OCI-LY1 (cell line): ENCODE measurements at regions not wholly inside any gene's neighbourhood (a gene's known extent, or its start where the extent isn't known, plus 50 kb on each side); places are given as distances from the start of the nearest gene placed in this dataset.

Source experiments
- H2AFZ ChIP-seq: fragments of 200-600 bp; sonication (generic), shearing (Covaris generic); 2 replicates; pipeline ENCODE4 v1.6.0; 2014; ENCODE audit warnings: antibody characterized with exemption, mild to moderate bottlenecking, low read length
- H3F3A ChIP-seq: fragments of 200-600 bp; sonication (generic), shearing (Covaris generic); 2 replicates; pipeline ENCODE4 v1.6.0; 2014; ENCODE audit warnings: mild to moderate bottlenecking, antibody characterized with exemption, low read length, moderate library complexity; ENCODE audit not compliant: insufficient read depth
- H3K27ac ChIP-seq: fragments of 200-600 bp; sonication (generic); 2 replicates; pipeline ENCODE4 v1.5.1; 2014; ENCODE audit warnings: low read length, mixed run types, mild to moderate bottlenecking, low read depth; ENCODE audit not compliant: poor library complexity, severe bottlenecking
- H3K27me3 ChIP-seq: fragments of 200-600 bp; sonication (generic); 2 replicates; pipeline ENCODE4 v1.6.0; 2014; ENCODE audit warnings: antibody characterized with exemption, mild to moderate bottlenecking, low read length, moderate library complexity; ENCODE audit not compliant: insufficient read depth
- H3K36me3 ChIP-seq: fragments of 200-600 bp; sonication (generic); 2 replicates; pipeline ENCODE4 v1.6.1; 2014; ENCODE audit warnings: mild to moderate bottlenecking, antibody characterized with exemption, low read length, moderate library complexity, mixed read lengths; ENCODE audit not compliant: insufficient read depth
- H3K4me1 ChIP-seq: fragments of 200-600 bp; sonication (generic); 2 replicates; pipeline ENCODE4 v1.5.1; 2014; ENCODE audit warnings: mild to moderate bottlenecking, low read length, moderate library complexity; ENCODE audit not compliant: insufficient read depth, severe bottlenecking
- H3K4me2 ChIP-seq: fragments of 200-600 bp; sonication (generic), shearing (Covaris generic); 2 replicates; pipeline ENCODE4 v1.6.1; 2014; ENCODE audit warnings: low read length
- H3K4me3 ChIP-seq: fragments of 200-600 bp; sonication (generic); 2 replicates; pipeline ENCODE4 v1.5.1; 2014; ENCODE audit warnings: low read length, low read depth, mild to moderate bottlenecking, mixed read lengths; ENCODE audit not compliant: poor library complexity, severe bottlenecking
- H3K79me2 ChIP-seq: fragments of 200-600 bp; shearing (Covaris generic); 2 replicates; pipeline ENCODE4 v1.6.1; 2016; ENCODE audit warnings: mixed run types, low read length, mixed read lengths; ENCODE audit not compliant: insufficient read depth
- H3K9ac ChIP-seq: fragments of 200-600 bp; sonication (generic), shearing (Covaris generic); 2 replicates; pipeline ENCODE4 v1.6.1; 2014; ENCODE audit warnings: mild to moderate bottlenecking, low read length, mixed read lengths
- H3K9me2 ChIP-seq: fragments of 200-600 bp; sonication (generic), shearing (Covaris generic); 2 replicates; pipeline ENCODE4 v1.6.1; 2014; ENCODE audit warnings: low read depth, mild to moderate bottlenecking, low read length, mixed read lengths
- H3K9me3 ChIP-seq: fragments of 200-600 bp; shearing (Covaris generic); 2 replicates; pipeline ENCODE4 v1.6.1; 2014; ENCODE audit warnings: low read length, mixed read lengths
- H4K20me1 ChIP-seq: fragments of 200-600 bp; sonication (generic), shearing (Covaris generic); 2 replicates; pipeline ENCODE4 v1.6.0; 2016; ENCODE audit warnings: mild to moderate bottlenecking, low read length; ENCODE audit not compliant: insufficient read depth
- CTCF ChIP-seq: fragments of 200-600 bp; sonication (generic), shearing (Covaris generic); IDR thresholded peaks from 2 replicates; pipeline ENCODE4 v1.5.1; 2017; ENCODE audit warnings: mild to moderate bottlenecking, antibody characterized with exemption, low read length, moderate library complexity, mixed read lengths
- EZH2 ChIP-seq: fragments of 200-600 bp; sonication (generic), shearing (Covaris generic); IDR thresholded peaks from 2 replicates; pipeline ENCODE4 v1.8.0; 2017; ENCODE audit warnings: borderline replicate concordance, mixed run types, mild to moderate bottlenecking, antibody characterized with exemption, low read length, moderate library complexity, mixed read lengths

GRCh38 chr14:98186140-98186539, 1085.9 kb downstream of the BCL11B start:
- Histone ChIP-seq H3K4me1 (no peaks in the 10 kb centered on the region), H3K9me3 (no peaks in the 10 kb centered on the region), H3K79me2 (no peaks in the 10 kb centered on the region), H3F3A (no peaks in the 10 kb centered on the region), H3K27ac (no peak overlapping the region), H3K9ac (no peak overlapping the region), H3K4me3 (no peak overlapping the region), H4K20me1 (no peaks in the 10 kb centered on the region), H3K4me2 (no peak overlapping the region), H3K27me3 (0 out of 2 replicates have a peak, but pooled peaks cover 3% of the 10 kb centered on the region), H3K9me2 (no peaks in the 10 kb centered on the region), H2AFZ (no peak overlapping the region), H3K36me3 (no peaks in the 10 kb centered on the region)
- TF ChIP-seq CTCF (no peak), EZH2 (no peak)

- H3K4me3 ChIP-seq: no peak overlapping the region
- no peak for TF ChIP-seq EZH2
- no peak for TF ChIP-seq CTCF
- no peaks in the 10 kb centered on the region for H3F3A ChIP-seq
- no peak overlapping the region for H3K9ac ChIP-seq
- no peaks in the 10 kb centered on the region for H3K79me2 ChIP-seq
- no peaks in the 10 kb centered on the region for H3K9me2 ChIP-seq
- H3K36me3 ChIP-seq: no peaks in the 10 kb centered on the region
- H3K9me3 ChIP-seq: no peaks in the 10 kb centered on the region
- no peak overlapping the region for H2AFZ ChIP-seq
- H3K27me3 ChIP-seq: 0 out of 2 replicates have a peak, but pooled peaks cover 3% of the 10 kb centered on the region
- H3K4me2 ChIP-seq: no peak overlapping the region
- H3K4me1 ChIP-seq: no peaks in the 10 kb centered on the region
- H4K20me1 ChIP-seq: no peaks in the 10 kb centered on the region
- H3K27ac ChIP-seq: no peak overlapping the region
These were observed 1084.7 kb downstream of the BCL11B start for GRCh38 chr14:98187281-98187680.

GRCh38 chr14:98189062-98189461, 1082.9 kb downstream of the BCL11B start:
- H3F3A ChIP-seq: no peaks in the 10 kb centered on the region
- no peak overlapping the region for H3K27ac ChIP-seq
- 0 out of 2 replicates have a peak, but pooled peaks cover 3% of the 10 kb centered on the region for H3K27me3 ChIP-seq
- TF ChIP-seq EZH2 (no peak), CTCF (no peak)
- H3K4me1 ChIP-seq: no peaks in the 10 kb centered on the region
- no peak overlapping the region for H3K4me2 ChIP-seq
- no peaks in the 10 kb centered on the region for H4K20me1 ChIP-seq
- H2AFZ ChIP-seq: no peak overlapping the region
- no peaks in the 10 kb centered on the region for H3K9me3 ChIP-seq
- no peaks in the 10 kb centered on the region for H3K79me2 ChIP-seq
- H3K9ac ChIP-seq: no peak overlapping the region
- H3K4me3 ChIP-seq: no peak overlapping the region
- H3K36me3 ChIP-seq: no peaks in the 10 kb centered on the region
- no peaks in the 10 kb centered on the region for H3K9me2 ChIP-seq
